GM23248 (cell line): ENCODE measurements at regions not wholly inside any gene's neighbourhood (a gene's known extent, or its start where the extent isn't known, plus 50 kb on each side); places are given as distances from the start of the nearest gene placed in this dataset.

Experiments used
- EZH2 ChIP-seq: fragments of 200-600 bp; sonication (generic); IDR thresholded peaks from 2 replicates; pipeline ENCODE4 v1.6.1; 2018; ENCODE audit warnings: antibody characterized with exemption, mild to moderate bottlenecking; ENCODE audit not compliant: insufficient read depth, poor library complexity, severe bottlenecking
- EZH2phosphoT487 ChIP-seq: fragments of 200-600 bp; sonication (generic); IDR thresholded peaks from 2 replicates; pipeline ENCODE4 v1.6.1; 2018; ENCODE audit warnings: antibody characterized with exemption, moderate library complexity, mild to moderate bottlenecking, low read depth; ENCODE audit not compliant: insufficient read depth

- TF ChIP-seq EZH2phosphoT487 (no peak), EZH2 (no peak)
These were observed 162.4 kb upstream of the FSCB start for GRCh38 chr14:44669496-44669895.
